Stimulated activated CD4-positive, alpha-beta T cell treated with anti-CD3 and anti-CD28 coated beads, Interleukin-15, amount 100 ng/mL, for 1 hour (primary cell): ENCODE measurements at regions not wholly inside any gene's neighbourhood (a gene's known extent, or its start where the extent isn't known, plus 50 kb on each side); places are given as distances from the start of the nearest gene placed in this dataset.

ENCODE experiments used
- DNase-seq, 2 donors: peaks; one replicate each; pipeline ENCODE4 v3.0.0-alpha.2; 2020; ENCODE audit warnings: low read depth in 1 of 2, low spot score in 1 of 2

- no peak for DNase-seq
Measured at GRCh38 chr5:159527546-159528254, 197.4 kb upstream of the IL12B start.

GRCh38 chr5:159531554-159532105 lies 201.3 kb upstream of the IL12B start:
- no peak for DNase-seq

GRCh38 chr5:159533197-159533596 lies 202.9 kb upstream of the IL12B start:
- DNase-seq = no peak

GRCh38 chr5:159536166-159536565 lies 205.9 kb upstream of the IL12B start:
- DNase-seq = no peak

- DNase-seq = no peak
Measured at GRCh38 chr5:159536646-159537045, 206.4 kb upstream of the IL12B start.

- no peak for DNase-seq
Measured at GRCh38 chr5:159539678-159540077, 209.4 kb upstream of the IL12B start.

- no peak for DNase-seq
Measured at GRCh38 chr5:159543326-159543725, 213.0 kb upstream of the IL12B start.

GRCh38 chr5:159545156-159545555 lies 214.9 kb upstream of the IL12B start:
- DNase-seq = no peak

- DNase-seq = no peak
Measured at GRCh38 chr5:159547466-159548195, 217.3 kb upstream of the IL12B start.

GRCh38 chr5:159548517-159548916 lies 218.2 kb upstream of the IL12B start:
- DNase-seq = no peak

- no peak for DNase-seq
Measured at GRCh38 chr5:159549046-159549445, 218.8 kb upstream of the IL12B start.

GRCh38 chr5:159550951-159551350 lies 220.7 kb upstream of the IL12B start:
- no peak for DNase-seq

- no peak for DNase-seq
Measured at GRCh38 chr5:159552751-159553150, 222.5 kb upstream of the IL12B start.

GRCh38 chr5:159553792-159554191 lies 223.5 kb upstream of the IL12B start:
- DNase-seq = no peak

GRCh38 chr5:159555084-159555483 lies 224.8 kb upstream of the IL12B start:
- no peak for DNase-seq

GRCh38 chr5:159559337-159559736 lies 229.1 kb upstream of the IL12B start:
- no peak for DNase-seq

GRCh38 chr5:159560088-159560487 lies 229.8 kb upstream of the IL12B start:
- no peak for DNase-seq

- DNase-seq = no peak
Measured at GRCh38 chr5:159564031-159564430, 233.7 kb upstream of the IL12B start.

GRCh38 chr5:159566832-159567231 lies 236.5 kb upstream of the IL12B start:
- no peak for DNase-seq

GRCh38 chr5:159567461-159567860 lies 237.2 kb upstream of the IL12B start:
- no peak for DNase-seq

- DNase-seq = no peak
Measured at GRCh38 chr5:159571501-159572244, 241.4 kb upstream of the IL12B start.

- DNase-seq = no peak
Measured at GRCh38 chr5:159576902-159577301, 246.6 kb upstream of the IL12B start.
